HG02571 (cell line): ENCODE measurements at regions not wholly inside any gene's neighbourhood (a gene's known extent, or its start where the extent isn't known, plus 50 kb on each side); places are given as distances from the start of the nearest gene placed in this dataset.
A peak's percentile ranks its signal among the peaks of the same experiment; 100 is the strongest.
"Not testable (repeated sequence)": the region's sequence is repeated elsewhere in the genome, so short reads cannot be mapped to it uniquely, and the experiment has no call there.

Experiments
- ATAC-seq: cut with Tn5 transposase; IDR thresholded peaks from one replicate; pipeline ENCODE4 v1.9.1; 2021; ENCODE audit warnings: mild to moderate bottlenecking, moderate library complexity; ENCODE audit not compliant: unreplicated experiment

GRCh38 chr5:97476852-97477534, 293.9 kb upstream of the RIOK2 start:
- no peak for ATAC-seq

GRCh38 chr5:97478483-97478882, 295.4 kb upstream of the RIOK2 start:
- ATAC-seq: no peak

GRCh38 chr5:97480313-97480712, 297.3 kb upstream of the RIOK2 start:
- ATAC-seq: no peak

- no peak for ATAC-seq
These were observed 305.1 kb upstream of the RIOK2 start for GRCh38 chr5:97488126-97488668.

- ATAC-seq: no peak
These were observed 306.2 kb upstream of the RIOK2 start for GRCh38 chr5:97489010-97489840.

GRCh38 chr5:97494465-97494864, 311.4 kb upstream of the RIOK2 start:
- no peak for ATAC-seq

GRCh38 chr5:97495301-97495700, 312.3 kb upstream of the RIOK2 start:
- ATAC-seq: no peak

GRCh38 chr5:97496037-97496436, 313.0 kb upstream of the RIOK2 start:
- ATAC-seq: no peak

- ATAC-seq: no peak
These were observed 315.6 kb upstream of the RIOK2 start for GRCh38 chr5:97498657-97499056.

- ATAC-seq: no peak
These were observed 316.6 kb upstream of the RIOK2 start for GRCh38 chr5:97499605-97500004.

- no peak for ATAC-seq
These were observed 318.4 kb upstream of the RIOK2 start for GRCh38 chr5:97501286-97501964.

- no peak for ATAC-seq
These were observed 318.9 kb upstream of the RIOK2 start for GRCh38 chr5:97501965-97502305.

- no peak for ATAC-seq
These were observed 325.8 kb upstream of the RIOK2 start for GRCh38 chr5:97508864-97509263.

- ATAC-seq: not testable (repeated sequence)
These were observed 336.5 kb upstream of the RIOK2 start for GRCh38 chr5:97519565-97519964.

GRCh38 chr5:97523336-97523735, 340.3 kb upstream of the RIOK2 start:
- not testable (repeated sequence) for ATAC-seq

- no peak for ATAC-seq
These were observed 342.7 kb upstream of the RIOK2 start for GRCh38 chr5:97525780-97526179.

- no peak for ATAC-seq
These were observed 345.9 kb upstream of the RIOK2 start for GRCh38 chr5:97528941-97529340.

- ATAC-seq: no peak
These were observed 346.4 kb upstream of the RIOK2 start for GRCh38 chr5:97529354-97529985.

GRCh38 chr5:97531549-97531948, 348.5 kb upstream of the RIOK2 start:
- no peak for ATAC-seq

- peak; percentile 64 for ATAC-seq
These were observed 351.1 kb upstream of the RIOK2 start for GRCh38 chr5:97534166-97534565.

- ATAC-seq: no peak
These were observed 353.6 kb upstream of the RIOK2 start for GRCh38 chr5:97536683-97537082.
